GM12873 (cell line): ENCODE measurements at regions not wholly inside any gene's neighbourhood (a gene's known extent, or its start where the extent isn't known, plus 50 kb on each side); places are given as distances from the start of the nearest gene placed in this dataset.

Source experiments
- TF ChIP-seq, protein P1 (sequence below): IDR thresholded peaks from 2 replicates; pipeline ENCODE4 v1.5.1; 2012; ENCODE audit warnings: low read depth, mild to moderate bottlenecking, moderate library complexity, low read length, control low read depth; ENCODE audit not compliant: insufficient read depth; ENCODE audit errors: missing control alignments

GRCh38 chr4:155106629-155107028 lies 101.8 kb upstream of the NPY2R start:
- TF ChIP-seq, protein P1, sequence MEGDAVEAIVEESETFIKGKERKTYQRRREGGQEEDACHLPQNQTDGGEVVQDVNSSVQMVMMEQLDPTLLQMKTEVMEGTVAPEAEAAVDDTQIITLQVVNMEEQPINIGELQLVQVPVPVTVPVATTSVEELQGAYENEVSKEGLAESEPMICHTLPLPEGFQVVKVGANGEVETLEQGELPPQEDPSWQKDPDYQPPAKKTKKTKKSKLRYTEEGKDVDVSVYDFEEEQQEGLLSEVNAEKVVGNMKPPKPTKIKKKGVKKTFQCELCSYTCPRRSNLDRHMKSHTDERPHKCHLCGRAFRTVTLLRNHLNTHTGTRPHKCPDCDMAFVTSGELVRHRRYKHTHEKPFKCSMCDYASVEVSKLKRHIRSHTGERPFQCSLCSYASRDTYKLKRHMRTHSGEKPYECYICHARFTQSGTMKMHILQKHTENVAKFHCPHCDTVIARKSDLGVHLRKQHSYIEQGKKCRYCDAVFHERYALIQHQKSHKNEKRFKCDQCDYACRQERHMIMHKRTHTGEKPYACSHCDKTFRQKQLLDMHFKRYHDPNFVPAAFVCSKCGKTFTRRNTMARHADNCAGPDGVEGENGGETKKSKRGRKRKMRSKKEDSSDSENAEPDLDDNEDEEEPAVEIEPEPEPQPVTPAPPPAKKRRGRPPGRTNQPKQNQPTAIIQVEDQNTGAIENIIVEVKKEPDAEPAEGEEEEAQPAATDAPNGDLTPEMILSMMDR: no peak

DNA sequence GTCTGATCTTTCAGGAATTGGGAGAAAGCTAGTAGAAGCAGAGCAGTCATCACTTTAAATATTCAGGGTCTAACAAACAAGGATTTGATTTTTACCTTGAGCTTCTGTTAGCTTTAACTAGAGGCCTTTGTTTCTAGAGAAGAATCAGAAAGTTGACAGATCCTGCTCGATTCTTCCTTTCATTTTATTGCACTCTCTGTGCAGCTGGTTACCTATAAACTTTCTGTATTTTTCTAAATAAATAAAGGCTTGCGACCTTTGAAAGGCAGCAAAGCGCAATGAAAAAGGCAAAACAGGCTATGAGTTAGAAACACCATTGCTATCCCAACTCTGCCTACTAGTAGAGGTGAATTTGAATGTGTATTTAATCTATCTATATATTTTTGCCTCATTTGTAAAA lies 101.4 kb upstream of the NPY2R start:
- TF ChIP-seq, protein P1: no peak

- TF ChIP-seq, protein P1: no peak
Observed at GRCh38 chr4:155114790-155115189, 93.6 kb upstream of the NPY2R start.

GRCh38 chr4:155119006-155119405 lies 89.4 kb upstream of the NPY2R start:
- TF ChIP-seq, protein P1: no peak

DNA sequence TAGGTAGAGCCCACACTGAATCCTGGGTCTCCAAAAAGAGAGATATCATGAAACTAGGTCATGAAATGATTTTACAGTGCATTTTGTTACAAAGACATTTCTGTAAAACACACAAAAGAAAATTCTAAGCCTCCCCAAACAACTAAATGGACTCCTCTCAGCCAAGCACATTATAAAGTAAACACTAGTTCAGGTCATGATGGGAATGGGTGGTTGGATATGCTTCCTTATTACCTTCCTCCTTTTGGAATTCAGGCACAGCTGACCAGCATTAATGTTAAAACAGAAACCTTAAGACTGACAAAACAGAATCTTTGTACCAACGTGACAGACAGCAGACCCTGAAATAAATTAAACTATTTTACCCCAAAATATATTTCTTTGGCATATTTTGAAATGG lies 87.9 kb upstream of the NPY2R start:
- TF ChIP-seq, protein P1: no peak

- TF ChIP-seq, protein P1: no peak
Observed at GRCh38 chr4:155122382-155122781, 86.1 kb upstream of the NPY2R start.

DNA sequence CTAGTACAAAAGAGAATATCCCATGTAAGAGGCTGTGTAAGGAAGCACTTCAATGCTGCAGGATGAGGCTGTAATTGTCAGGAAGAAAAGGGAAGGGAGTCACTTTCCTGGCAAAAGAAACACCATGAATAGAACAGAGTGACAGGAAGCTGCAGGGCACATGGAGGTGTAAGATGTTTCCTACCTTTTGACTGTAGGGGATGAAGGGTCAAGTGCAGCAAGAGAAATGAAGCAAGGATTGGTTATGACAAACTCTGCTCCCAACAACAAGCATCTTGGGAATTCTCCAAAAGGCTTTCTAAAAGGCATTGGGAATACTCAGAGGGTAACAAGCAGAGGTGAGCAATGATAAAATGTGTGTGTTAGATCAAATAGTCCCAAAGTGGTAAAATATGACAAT lies 74.3 kb upstream of the NPY2R start:
- TF ChIP-seq, protein P1: no peak
